ENCODE measurements at regions not wholly inside any gene's neighbourhood (a gene's known extent, or its start where the extent isn't known, plus 50 kb on each side); places are given as distances from the start of the nearest gene placed in this dataset.
A peak's percentile ranks its signal among the peaks of the same experiment; 100 is the strongest.

- DNase-seq: peak in 20 of 56 donors; percentile 7 to 55 (median 22)
These were observed 65.0 kb upstream of the FGFR2 start for GRCh38 chr10:121662945-121663917.

GRCh38 chr10:121662531-121662930, 64.3 kb upstream of the FGFR2 start:
- DNase-seq: no peak

GRCh38 chr10:121661451-121661851, 63.2 kb upstream of the FGFR2 start:
- peak in 7 of 56 donors; percentile 4 to 38 (median 28) for DNase-seq

GRCh38 chr10:121659236-121659635, 61.0 kb upstream of the FGFR2 start:
- no peak for DNase-seq

DNA sequence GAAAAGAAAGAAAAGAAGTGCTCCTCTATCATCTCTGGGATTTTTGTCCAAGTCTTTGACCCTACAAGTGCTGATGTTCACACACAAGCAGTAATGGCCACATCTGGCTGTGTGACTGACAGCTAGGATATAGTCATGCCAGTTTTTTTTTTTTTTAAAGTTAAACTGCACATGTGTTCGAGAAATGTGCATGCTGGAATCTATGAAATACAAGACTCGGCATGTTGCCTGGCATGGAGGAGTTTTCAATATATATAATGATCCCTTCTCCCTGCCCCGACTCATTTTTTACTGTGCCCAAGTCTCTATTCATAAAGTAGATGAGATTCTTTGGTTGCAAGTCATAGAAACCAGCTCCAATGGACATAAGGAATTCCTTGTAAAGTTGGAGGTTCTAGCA, 60.4 kb upstream of the FGFR2 start:
- no peak for DNase-seq

DNA sequence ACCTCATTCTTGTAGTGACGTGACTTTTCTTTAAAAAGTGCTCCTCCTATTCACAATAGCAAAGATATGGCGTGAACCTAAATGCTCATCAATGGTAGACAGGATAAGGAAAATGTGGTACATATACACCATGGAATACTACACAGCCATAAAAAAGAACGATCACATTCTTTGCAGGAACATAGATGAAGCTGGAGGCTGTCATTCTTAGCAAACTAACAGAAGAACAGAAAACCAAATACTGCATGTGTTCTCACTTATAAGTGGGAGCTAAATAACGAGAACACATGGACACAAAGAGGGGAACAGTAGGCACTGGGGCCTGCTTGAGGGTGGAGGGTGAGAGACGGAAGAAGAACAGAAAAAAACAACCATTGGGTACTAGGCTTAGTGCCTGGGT, 59.9 kb upstream of the FGFR2 start:
- DNase-seq: no peak

GRCh38 chr10:121655254-121656144, 57.3 kb upstream of the FGFR2 start:
- no peak for DNase-seq

GRCh38 chr10:121654021-121654545, 55.8 kb upstream of the FGFR2 start:
- DNase-seq: no peak

GRCh38 chr10:121653608-121654007, 55.4 kb upstream of the FGFR2 start:
- DNase-seq: no peak

- DNase-seq: peak in 24 of 56 donors; percentile 11 to 65 (median 51)
These were observed 50.2 kb upstream of the FGFR2 start for GRCh38 chr10:121648493-121648892.

DNA sequence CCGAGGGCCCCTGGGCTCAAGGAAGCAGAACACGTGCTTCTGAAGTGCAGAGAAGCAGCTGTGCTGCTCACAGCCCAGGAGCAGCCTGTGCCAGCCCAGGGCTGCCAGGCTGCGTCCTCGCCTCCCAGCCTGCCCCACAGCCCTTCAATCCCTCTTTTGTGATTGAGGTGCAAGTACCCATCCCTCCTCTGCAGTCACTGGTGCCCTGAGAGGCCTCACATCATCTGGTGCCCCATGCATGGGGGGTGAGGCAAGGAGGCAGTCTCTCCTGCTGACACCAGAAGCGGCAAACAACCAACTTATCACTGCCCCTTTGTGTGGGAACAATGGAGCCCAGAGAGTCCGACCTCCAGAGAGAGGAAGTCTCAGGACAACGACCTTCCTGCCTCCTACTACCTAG, 49.8 kb upstream of the FGFR2 start:
- DNase-seq: peak in 38 of 56 donors; percentile 15 to 81 (median 54)

Measured in nucleus accumbens (tissue), 56 donors.